PC-3 (cell line): ENCODE measurements at regions not wholly inside any gene's neighbourhood (a gene's known extent, or its start where the extent isn't known, plus 50 kb on each side); places are given as distances from the start of the nearest gene placed in this dataset.

Experiments used
- EZH2 ChIP-seq: fragments of 300-600 bp; sonication (generic); IDR thresholded peaks from one replicate; pipeline ENCODE4 v1.6.1; 2017; ENCODE audit warnings: antibody characterized with exemption, mild to moderate bottlenecking, low read length; ENCODE audit not compliant: unreplicated experiment
- EZH2phosphoT487 ChIP-seq: fragments of 300-600 bp; sonication (generic); IDR thresholded peaks from 2 replicates; pipeline ENCODE4 v1.6.1; 2018; ENCODE audit warnings: mild to moderate bottlenecking, antibody characterized with exemption, low read length, borderline replicate concordance
- TF ChIP-seq, protein P1 (sequence below): fragments of 300-600 bp; sonication (generic); conservative IDR thresholded peaks from 2 replicates; pipeline ENCODE4 v1.5.1; 2017; ENCODE audit warnings: antibody characterized with exemption, low read depth, mild to moderate bottlenecking, low read length

DNA sequence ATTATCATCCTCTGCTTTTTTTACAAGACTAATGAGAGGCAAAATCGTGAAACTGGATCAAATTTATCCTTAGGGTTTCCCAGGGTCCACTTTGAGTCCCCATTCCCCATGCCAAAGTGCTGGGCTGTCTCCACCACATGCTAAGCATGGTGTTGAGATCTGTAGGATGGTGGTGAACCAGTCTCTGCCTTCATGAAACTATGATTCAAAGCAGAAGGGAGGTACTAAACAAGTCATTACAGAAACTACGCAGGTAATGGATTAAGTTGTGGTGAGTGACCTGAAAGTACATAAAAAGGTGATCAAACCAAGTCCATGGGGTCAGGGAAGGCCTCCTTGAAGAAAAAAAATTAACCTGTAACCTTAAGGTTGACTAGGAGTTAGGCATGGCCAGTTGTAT lies 265.2 kb downstream of the ATG4C start:
- TF ChIP-seq, protein P1, sequence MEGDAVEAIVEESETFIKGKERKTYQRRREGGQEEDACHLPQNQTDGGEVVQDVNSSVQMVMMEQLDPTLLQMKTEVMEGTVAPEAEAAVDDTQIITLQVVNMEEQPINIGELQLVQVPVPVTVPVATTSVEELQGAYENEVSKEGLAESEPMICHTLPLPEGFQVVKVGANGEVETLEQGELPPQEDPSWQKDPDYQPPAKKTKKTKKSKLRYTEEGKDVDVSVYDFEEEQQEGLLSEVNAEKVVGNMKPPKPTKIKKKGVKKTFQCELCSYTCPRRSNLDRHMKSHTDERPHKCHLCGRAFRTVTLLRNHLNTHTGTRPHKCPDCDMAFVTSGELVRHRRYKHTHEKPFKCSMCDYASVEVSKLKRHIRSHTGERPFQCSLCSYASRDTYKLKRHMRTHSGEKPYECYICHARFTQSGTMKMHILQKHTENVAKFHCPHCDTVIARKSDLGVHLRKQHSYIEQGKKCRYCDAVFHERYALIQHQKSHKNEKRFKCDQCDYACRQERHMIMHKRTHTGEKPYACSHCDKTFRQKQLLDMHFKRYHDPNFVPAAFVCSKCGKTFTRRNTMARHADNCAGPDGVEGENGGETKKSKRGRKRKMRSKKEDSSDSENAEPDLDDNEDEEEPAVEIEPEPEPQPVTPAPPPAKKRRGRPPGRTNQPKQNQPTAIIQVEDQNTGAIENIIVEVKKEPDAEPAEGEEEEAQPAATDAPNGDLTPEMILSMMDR, result no peak
- TF ChIP-seq EZH2, result no peak
- TF ChIP-seq EZH2phosphoT487, result no peak
